ENCODE measurements at regions not wholly inside any gene's neighbourhood (a gene's known extent, or its start where the extent isn't known, plus 50 kb on each side); places are given as distances from the start of the nearest gene placed in this dataset.

DNA sequence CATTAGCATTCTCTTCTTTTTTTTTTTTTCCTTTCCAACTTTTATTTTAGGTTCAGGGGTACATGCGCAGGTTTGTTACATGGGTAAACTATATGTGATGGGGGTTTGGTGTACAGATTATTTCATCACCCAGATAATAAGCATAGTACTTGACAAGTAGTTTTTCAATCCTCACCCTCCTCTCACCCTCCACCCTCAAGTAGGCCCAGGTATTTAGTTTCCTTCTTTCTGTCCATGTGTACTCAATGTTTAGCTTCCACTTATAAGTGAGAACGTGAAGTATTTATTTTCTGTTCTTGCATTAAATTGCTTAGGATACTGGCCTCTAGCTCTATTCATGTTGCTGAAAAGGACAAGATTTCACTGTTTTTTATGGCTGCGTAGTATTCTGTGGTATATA, 140.8 kb upstream of the PGRMC2 start:
- TF ChIP-seq, protein P1, sequence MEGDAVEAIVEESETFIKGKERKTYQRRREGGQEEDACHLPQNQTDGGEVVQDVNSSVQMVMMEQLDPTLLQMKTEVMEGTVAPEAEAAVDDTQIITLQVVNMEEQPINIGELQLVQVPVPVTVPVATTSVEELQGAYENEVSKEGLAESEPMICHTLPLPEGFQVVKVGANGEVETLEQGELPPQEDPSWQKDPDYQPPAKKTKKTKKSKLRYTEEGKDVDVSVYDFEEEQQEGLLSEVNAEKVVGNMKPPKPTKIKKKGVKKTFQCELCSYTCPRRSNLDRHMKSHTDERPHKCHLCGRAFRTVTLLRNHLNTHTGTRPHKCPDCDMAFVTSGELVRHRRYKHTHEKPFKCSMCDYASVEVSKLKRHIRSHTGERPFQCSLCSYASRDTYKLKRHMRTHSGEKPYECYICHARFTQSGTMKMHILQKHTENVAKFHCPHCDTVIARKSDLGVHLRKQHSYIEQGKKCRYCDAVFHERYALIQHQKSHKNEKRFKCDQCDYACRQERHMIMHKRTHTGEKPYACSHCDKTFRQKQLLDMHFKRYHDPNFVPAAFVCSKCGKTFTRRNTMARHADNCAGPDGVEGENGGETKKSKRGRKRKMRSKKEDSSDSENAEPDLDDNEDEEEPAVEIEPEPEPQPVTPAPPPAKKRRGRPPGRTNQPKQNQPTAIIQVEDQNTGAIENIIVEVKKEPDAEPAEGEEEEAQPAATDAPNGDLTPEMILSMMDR (conservative IDR thresholded peaks at IDR 0.05; ENCODE audit: low read depth, low read length), result no peak
- no peak for TF ChIP-seq SMC3 (IDR thresholded peaks at IDR 0.05; ENCODE audit: low read depth, low read length)
- no peak for TF ChIP-seq CEBPB (IDR thresholded peaks at IDR 0.05; ENCODE audit: low read depth, low read length)
- no peak for TF ChIP-seq POLR2A (IDR thresholded peaks at IDR 0.05; ENCODE audit: low read depth, low read length)
- TF ChIP-seq, protein P2, sequence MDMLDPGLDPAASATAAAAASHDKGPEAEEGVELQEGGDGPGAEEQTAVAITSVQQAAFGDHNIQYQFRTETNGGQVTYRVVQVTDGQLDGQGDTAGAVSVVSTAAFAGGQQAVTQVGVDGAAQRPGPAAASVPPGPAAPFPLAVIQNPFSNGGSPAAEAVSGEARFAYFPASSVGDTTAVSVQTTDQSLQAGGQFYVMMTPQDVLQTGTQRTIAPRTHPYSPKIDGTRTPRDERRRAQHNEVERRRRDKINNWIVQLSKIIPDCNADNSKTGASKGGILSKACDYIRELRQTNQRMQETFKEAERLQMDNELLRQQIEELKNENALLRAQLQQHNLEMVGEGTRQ (IDR thresholded peaks at IDR 0.05; ENCODE audit: low read depth, low read length), result no peak
- no peak for TF ChIP-seq FOS (IDR thresholded peaks at IDR 0.05; ENCODE audit: low read depth, low read length)
- TF ChIP-seq RCOR1 (IDR thresholded peaks at IDR 0.05; ENCODE audit: insufficient replicate concordance, low read length), result no peak
- no peak for TF ChIP-seq RFX5 (IDR thresholded peaks at IDR 0.05; ENCODE audit: low read depth, low read length)
- no peak for TF ChIP-seq NFE2L2 (IDR thresholded peaks at IDR 0.05; ENCODE audit: low read depth, low read length)
- no peak for TF ChIP-seq MAFK (IDR thresholded peaks at IDR 0.05; ENCODE audit: low read depth, low read length)

Data from IMR-90 (cell line).